GM21390 (cell line): ENCODE measurements at regions not wholly inside any gene's neighbourhood (a gene's known extent, or its start where the extent isn't known, plus 50 kb on each side); places are given as distances from the start of the nearest gene placed in this dataset.
"Not testable (repeated sequence)": the region's sequence is repeated elsewhere in the genome, so short reads cannot be mapped to it uniquely, and the experiment has no call there.

Source experiments
- ATAC-seq: cut with Tn5 transposase; IDR thresholded peaks from one replicate; pipeline ENCODE4 v1.9.1; 2021; ENCODE audit not compliant: unreplicated experiment

- ATAC-seq = no peak
These were observed 58.0 kb downstream of the CGGBP1 start for GRCh38 chr3:88000853-88001252.

- no peak for ATAC-seq
These were observed 60.8 kb downstream of the CGGBP1 start for GRCh38 chr3:87997966-87998365.

GRCh38 chr3:87997298-87997697, 61.5 kb downstream of the CGGBP1 start:
- ATAC-seq = peak; percentile 90

DNA sequence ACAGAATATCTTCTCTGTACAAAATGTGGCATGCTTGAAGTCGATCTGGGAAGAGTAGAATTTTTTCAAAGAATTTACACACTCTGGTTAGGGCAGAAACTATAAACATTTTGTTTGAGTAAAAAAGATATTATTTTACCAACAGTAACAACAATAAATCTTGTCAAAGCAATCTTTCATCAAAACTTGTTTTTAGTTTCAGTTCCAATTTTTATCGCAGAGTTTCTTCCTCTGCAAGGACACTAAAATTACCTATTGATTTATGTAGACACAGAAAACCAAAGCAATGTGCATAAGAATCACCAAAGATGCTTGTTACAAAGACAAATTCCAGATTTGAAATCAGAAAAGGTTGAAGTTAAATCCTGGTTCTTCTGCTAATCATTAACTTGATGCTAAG, 61.9 kb downstream of the CGGBP1 start:
- ATAC-seq = peak; percentile 28

- no peak for ATAC-seq
These were observed 65.2 kb downstream of the CGGBP1 start for GRCh38 chr3:87993566-87993965.

GRCh38 chr3:87987952-87988351, 70.9 kb downstream of the CGGBP1 start:
- no peak for ATAC-seq

DNA sequence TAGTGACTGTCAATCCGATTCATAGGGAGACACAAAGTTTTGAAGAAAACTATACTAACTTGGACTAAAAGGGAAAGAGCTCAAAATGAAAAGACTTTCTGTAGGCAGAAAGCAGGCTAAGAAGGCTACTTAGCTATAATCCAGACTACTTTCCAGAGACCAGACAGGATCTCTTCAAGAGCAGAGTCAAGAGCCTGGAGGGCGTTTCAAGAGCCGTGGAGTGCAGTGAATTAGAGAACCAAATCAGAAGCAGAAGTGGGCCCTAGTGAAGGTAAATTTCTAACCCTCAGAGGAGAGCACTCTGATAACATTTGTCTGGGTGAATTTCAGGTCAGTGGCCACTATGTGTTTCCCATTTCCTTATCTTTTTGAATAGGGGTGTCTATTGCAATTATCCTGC, 76.4 kb downstream of the CGGBP1 start:
- ATAC-seq = no peak

DNA sequence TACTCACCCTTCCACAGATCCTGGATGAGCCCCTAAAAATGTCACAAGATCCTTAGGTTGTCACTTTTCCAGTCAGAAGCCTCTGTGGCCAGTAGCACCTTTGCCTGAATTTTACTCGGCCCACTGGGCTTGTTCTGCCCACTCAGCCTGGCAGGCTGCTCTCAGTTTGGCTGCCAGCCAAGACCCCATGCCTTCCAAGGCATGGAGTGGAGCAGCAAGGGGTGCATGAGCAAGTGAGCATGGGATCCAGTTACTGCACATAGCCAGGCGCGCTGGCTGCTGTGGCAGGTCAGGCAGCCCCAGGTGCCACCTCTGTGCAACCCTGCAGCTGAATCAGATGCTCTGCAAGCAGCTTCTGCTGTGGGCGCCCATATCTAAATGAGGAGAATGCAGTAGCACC, 79.3 kb downstream of the CGGBP1 start:
- ATAC-seq = no peak

- ATAC-seq = no peak
These were observed 81.0 kb downstream of the CGGBP1 start for GRCh38 chr3:87977765-87978164.

DNA sequence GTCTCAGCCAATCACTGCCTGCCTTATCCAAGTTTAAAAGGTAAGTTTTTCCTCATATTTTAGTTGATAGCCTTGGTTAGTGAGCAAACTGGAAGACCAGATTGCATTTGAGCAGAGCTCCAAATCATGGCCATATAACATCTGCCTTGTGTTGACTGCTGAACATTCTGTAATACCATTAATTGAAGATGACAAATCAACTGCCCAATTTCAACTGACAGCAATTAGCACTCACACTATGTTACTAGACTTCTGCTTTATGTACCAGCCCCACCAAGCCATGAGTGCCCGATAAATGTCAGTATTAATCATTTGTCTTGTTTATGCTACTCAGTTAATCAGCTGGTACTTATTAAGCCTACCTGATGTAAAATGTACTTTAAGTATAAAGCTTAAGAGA, 83.1 kb downstream of the CGGBP1 start:
- no peak for ATAC-seq

GRCh38 chr3:87973906-87974305, 84.9 kb downstream of the CGGBP1 start:
- ATAC-seq = no peak

DNA sequence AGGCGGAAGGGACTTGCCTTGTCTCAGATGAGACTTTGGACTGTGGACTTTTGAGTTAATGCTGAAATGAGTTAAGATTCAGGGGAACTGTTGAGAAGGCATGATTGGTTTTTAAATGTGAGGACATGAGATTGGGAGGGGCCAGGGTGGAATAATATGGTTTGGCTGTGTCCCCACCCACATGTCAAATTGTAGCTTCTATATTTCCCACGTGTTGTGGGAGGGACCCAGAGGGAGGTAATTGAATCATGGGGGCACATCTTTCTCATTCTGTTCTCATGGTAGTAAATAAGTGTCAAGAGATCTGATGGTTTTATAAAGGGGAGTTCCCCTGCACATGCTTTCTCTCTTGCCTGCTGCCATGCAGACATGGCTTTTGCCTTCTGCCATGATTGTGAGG, 89.2 kb downstream of the CGGBP1 start:
- ATAC-seq = no peak

GRCh38 chr3:87968668-87969067, 90.1 kb downstream of the CGGBP1 start:
- ATAC-seq = no peak

DNA sequence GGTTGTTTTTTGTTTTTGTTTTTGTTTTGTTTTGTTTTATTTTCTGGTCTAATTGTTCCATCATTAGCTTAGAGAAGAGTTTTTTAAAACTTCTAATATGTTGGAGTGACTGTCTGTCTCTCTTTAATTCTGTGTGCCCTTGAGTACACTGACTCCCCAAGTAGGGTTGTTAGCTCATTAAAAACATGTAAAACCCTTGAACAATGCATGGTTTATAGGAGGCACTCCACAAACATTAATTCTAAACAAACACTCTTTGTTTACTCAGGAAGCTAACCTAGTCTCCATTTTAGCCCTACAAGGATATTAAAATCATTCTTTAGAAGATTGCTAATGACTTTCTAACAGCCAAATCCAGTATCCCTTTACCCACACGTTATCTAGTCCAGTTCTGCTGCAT, 100.5 kb downstream of the CGGBP1 start:
- no peak for ATAC-seq

- ATAC-seq = no peak
These were observed 101.2 kb downstream of the CGGBP1 start for GRCh38 chr3:87957575-87957974.

DNA sequence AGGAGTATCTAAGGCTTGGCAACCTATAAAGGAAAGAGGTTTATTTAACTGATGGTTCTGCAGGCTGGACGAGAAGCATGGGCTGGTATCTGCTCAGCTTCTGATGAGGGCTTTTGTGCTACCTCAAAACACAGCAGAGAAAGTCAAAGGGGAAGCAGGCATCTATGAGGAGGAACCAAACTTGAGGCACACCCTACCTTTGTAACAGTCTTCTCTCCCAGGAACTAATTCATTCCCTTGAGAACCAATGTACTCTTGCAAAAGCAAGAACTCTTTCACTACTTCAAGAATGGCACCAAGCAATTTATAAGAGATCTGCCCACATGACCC, 109.0 kb downstream of the CGGBP1 start:
- no peak for ATAC-seq

GRCh38 chr3:87949189-87949878, 109.5 kb downstream of the CGGBP1 start:
- ATAC-seq = peak; percentile 84

DNA sequence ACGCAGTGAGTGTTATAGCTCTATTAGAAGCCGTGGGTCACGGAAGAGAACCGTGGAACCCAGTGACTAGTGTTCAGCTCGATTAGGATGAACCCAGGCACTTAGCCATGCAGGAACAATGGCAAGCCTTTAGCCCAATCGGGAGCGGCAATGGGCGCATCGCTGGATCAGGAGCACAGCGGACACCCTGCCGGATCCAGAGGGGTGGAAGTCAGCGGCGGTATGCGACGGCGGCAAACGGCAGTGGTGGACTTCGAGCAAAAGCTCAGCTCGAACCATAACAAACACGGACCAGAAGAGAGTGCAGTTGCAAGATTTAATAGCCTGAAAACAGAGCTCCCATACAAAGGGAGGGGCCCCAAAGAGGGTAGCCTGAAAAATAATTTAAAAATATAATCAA, 112.8 kb downstream of the CGGBP1 start:
- ATAC-seq = not testable (repeated sequence)

- not testable (repeated sequence) for ATAC-seq
These were observed 116.5 kb downstream of the CGGBP1 start for GRCh38 chr3:87942256-87942655.

DNA sequence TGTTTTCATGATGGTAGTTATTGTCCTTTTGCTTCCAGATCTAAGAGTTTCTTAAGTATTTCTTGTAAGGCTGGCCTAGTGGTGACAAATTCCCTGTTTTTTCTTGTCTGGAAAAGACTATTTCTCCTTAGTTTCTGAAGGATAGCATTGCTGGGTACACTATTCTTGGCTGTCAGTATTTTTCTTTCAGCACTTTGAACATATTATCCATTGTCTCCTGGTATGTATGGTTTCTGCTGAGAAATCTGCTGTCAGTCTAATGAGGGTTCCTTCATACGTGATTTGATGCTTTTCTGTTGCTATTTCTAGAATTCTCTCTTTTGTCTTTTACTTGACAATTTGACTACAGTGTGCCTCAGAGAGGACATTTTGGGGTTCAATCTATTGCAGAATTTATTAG, 134.3 kb downstream of the CGGBP1 start:
- no peak for ATAC-seq

DNA sequence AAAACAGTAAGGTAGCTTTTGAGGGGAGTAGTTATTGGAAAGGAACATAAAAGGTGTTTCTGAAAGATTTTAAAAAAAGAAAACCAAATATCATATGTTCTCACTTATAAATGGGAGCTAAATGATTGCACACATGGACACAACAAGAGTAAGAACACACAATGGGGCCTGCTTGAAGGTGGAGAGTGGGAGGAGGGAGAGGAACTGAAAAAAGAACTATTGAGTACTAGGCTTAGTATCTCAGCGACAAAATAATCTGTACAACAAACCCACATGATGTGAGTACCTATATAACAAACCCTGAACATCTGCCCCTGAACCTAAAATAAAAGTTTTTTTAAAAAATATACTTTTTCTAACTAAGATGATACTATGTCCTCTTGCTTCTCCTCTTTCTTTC, 138.3 kb downstream of the CGGBP1 start:
- ATAC-seq = no peak

DNA sequence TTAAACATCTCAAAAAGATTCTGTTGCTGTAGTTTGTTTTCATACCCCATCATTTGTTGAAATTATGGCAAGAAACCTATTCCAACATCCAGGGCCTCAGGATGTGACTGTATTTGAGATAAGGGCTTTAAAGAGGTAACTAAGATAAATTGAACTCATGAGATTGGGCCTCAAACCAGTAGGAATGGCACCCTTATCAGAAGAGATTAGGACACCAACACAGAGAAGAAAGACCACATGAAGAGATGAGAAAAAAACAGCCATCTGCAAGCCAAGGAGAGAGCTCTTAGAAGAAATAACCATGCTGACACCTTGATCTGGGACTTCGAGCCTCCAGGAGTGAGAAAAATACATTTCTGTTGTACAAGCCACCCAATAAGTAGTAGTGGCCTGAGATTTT, 157.7 kb downstream of the CGGBP1 start:
- ATAC-seq = no peak

GRCh38 chr3:87900061-87900460, 158.7 kb downstream of the CGGBP1 start:
- peak; percentile 58 for ATAC-seq

DNA sequence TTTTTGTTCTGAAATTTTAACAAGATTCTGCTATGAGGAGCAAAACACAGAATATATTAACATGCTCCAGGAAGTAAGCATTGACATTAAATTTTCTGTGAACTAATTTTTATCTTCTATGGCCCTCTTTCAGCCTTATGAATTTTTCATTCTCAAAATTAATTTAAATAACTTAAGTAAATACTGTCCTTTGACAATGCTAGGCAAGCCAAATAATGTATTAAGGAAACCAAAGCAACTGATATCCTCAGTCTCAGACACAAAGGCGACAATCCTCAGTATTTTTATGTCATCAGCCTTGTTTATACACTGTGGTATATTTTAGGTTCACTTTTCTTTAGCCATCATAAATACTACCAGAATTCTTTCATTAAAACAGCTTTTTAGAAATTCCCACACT, 159.8 kb downstream of the CGGBP1 start:
- ATAC-seq = no peak
